ENCODE measurements at regions not wholly inside any gene's neighbourhood (a gene's known extent, or its start where the extent isn't known, plus 50 kb on each side); places are given as distances from the start of the nearest gene placed in this dataset.

GRCh38 chr5:52376592-52376991 lies 411.1 kb upstream of the ITGA1 start:
- Histone ChIP-seq H3K36me3 (no peaks in the 10 kb centered on the region), H3K9me3 (no peaks in the 10 kb centered on the region), H3K4me1 (no peaks in the 10 kb centered on the region), H3K4me3 (replicated peaks in 1 of 3) (no peak overlapping the region), H3K27ac (no peak overlapping the region), H3K27me3 (no peaks in the 10 kb centered on the region)
- WGBS, 2 donors: 88 to 90% methylated on average over 7 of the region's 7 CpGs
- DNase-seq: no peak
- intact Hi-C loops (cut with DNase I): no loop called here
- TF ChIP-seq POLR2A (IDR thresholded peaks at IDR 0.05): no peak
- TF ChIP-seq CTCF (IDR thresholded peaks at IDR 0.05): no peak

GRCh38 chr5:52378237-52378636 lies 409.5 kb upstream of the ITGA1 start:
- no peaks in the 10 kb centered on the region for H3K4me1 ChIP-seq
- H3K27ac ChIP-seq: no peak overlapping the region
- DNase-seq: no peak
- H3K36me3 ChIP-seq: no peaks in the 10 kb centered on the region
- H3K9me3 ChIP-seq: no peaks in the 10 kb centered on the region
- no peaks in the 10 kb centered on the region for H3K27me3 ChIP-seq
- no peak overlapping the region for H3K4me3 ChIP-seq (replicated peaks in 1 of 3)
- TF ChIP-seq POLR2A (IDR thresholded peaks at IDR 0.05) (no peak), CTCF (IDR thresholded peaks at IDR 0.05) (no peak)
- intact Hi-C loops (cut with DNase I): no loop called here

- WGBS, 2 donors: 95 to 98% methylated on average over 3 of the region's 3 CpGs
- intact Hi-C loops (cut with DNase I): no loop called here
These were observed 399.4 kb upstream of the ITGA1 start for GRCh38 chr5:52388349-52388748.

GRCh38 chr5:52392321-52392720 lies 395.4 kb upstream of the ITGA1 start:
- H3K36me3 ChIP-seq: no peaks in the 10 kb centered on the region
- no peaks in the 10 kb centered on the region for H3K4me1 ChIP-seq
- H3K27ac ChIP-seq: no peak overlapping the region
- no peak for TF ChIP-seq POLR2A (IDR thresholded peaks at IDR 0.05)
- no peak for TF ChIP-seq CTCF (IDR thresholded peaks at IDR 0.05)
- no peaks in the 10 kb centered on the region for H3K27me3 ChIP-seq
- no peaks in the 10 kb centered on the region for H3K9me3 ChIP-seq
- DNase-seq: no peak
- H3K4me3 ChIP-seq (replicated peaks in 1 of 3): no peak overlapping the region
- WGBS, 2 donors: 78 to 80% methylated on average over 3 of the region's 3 CpGs
- intact Hi-C loops (cut with DNase I): no loop called here

More at GRCh38 chr5:52388349-52388748, 399.4 kb upstream of the ITGA1 start:
- no peak overlapping the region for H3K4me3 ChIP-seq (replicated peaks in 1 of 3)
- no peaks in the 10 kb centered on the region for H3K9me3 ChIP-seq
- no peak for DNase-seq
- H3K27me3 ChIP-seq: no peaks in the 10 kb centered on the region
- H3K4me1 ChIP-seq: no peaks in the 10 kb centered on the region
- H3K27ac ChIP-seq: no peak overlapping the region
- H3K36me3 ChIP-seq: no peaks in the 10 kb centered on the region
- no peak for TF ChIP-seq CTCF (IDR thresholded peaks at IDR 0.05)
- no peak for TF ChIP-seq POLR2A (IDR thresholded peaks at IDR 0.05)

- Histone ChIP-seq H3K36me3 (no peaks in the 10 kb centered on the region), H3K4me1 (no peaks in the 10 kb centered on the region), H3K4me3 (replicated peaks in 1 of 3) (no peak overlapping the region), H3K27ac (no peak overlapping the region), H3K27me3 (no peaks in the 10 kb centered on the region), H3K9me3 (no peaks in the 10 kb centered on the region)
- TF ChIP-seq CTCF (IDR thresholded peaks at IDR 0.05): no peak
- TF ChIP-seq POLR2A (IDR thresholded peaks at IDR 0.05): no peak
- intact Hi-C loops (cut with DNase I): no loop called here
- WGBS, 2 donors: 91% methylated on average over 8 of the region's 8 CpGs
- no peak for DNase-seq
These were observed 377.9 kb upstream of the ITGA1 start for GRCh38 chr5:52409835-52410234.
